ENCODE measurements at regions not wholly inside any gene's neighbourhood (a gene's known extent, or its start where the extent isn't known, plus 50 kb on each side); places are given as distances from the start of the nearest gene placed in this dataset.

GRCh38 chr18:46297124-46297523 is 192.9 kb downstream of the HAUS1 start:
- DNase-seq, result no peak

- DNase-seq, result no peak
These were observed 193.4 kb downstream of the HAUS1 start for GRCh38 chr18:46297621-46298020.

DNA sequence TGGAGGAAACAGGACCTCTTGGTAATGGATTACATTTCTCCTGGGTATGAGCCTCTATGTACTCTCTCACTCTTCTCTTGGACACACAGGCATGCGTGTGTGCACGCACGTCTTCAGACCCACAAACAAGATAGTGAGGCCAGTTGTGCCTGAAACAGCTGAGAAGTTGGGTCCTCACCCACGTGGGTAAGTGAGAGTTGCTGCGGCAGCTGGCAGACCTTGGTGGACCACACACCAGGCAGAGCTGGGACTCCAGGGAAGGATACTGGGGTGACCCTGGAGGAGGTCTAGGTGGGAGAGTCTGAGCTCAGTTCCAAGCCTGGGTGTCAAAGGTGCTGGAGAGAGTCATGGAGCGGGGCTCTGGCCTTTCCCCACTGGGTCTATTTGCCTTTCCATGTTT is 194.3 kb downstream of the HAUS1 start:
- DNase-seq, result no peak

DNA sequence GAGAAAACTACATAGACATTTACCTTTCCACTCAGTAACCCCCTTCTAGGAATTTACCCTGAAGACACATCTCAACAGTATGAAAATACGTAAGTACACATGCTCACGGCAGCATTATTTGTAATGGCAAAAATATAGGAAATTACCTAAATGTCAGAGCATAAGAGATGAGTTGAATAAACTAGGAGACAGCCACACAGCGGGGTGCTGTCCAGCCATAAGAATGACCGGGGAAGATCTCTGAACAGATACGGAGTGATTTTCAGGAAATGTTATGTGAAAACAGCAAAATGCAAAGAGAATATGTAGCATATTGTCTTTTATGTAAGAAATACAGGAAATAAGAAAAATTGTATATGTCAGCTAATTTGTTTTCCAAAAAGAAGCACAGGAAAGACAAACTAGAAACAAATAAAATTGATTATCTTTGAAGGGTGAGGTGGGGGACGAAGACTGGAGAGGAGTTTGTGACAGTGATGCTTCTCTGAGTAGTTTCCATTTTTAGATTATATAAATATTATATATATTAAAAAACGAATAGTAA is 195.4 kb downstream of the HAUS1 start:
- DNase-seq, result no peak

DNA sequence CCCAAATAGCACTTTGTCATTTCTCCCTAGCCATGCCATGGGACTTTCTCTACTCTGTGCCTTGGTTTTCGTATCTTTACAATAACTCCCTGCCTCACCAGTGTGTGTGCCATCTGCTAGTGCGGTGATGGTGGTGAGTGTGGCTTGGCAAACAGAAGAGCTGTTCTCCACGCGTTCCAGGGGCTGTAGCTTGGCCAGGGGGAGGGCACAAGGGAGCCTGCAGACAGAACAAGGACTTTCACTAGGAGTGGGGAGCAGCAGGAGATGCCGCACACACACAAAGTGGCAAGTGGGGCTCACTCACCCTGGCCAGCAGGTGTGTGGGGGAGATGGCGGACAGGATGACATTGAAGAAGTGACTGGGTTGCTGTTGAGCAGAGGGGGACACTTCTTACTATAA is 196.9 kb downstream of the HAUS1 start:
- DNase-seq, result no peak

- DNase-seq, result no peak
These were observed 197.4 kb downstream of the HAUS1 start for GRCh38 chr18:46301571-46301970.

DNA sequence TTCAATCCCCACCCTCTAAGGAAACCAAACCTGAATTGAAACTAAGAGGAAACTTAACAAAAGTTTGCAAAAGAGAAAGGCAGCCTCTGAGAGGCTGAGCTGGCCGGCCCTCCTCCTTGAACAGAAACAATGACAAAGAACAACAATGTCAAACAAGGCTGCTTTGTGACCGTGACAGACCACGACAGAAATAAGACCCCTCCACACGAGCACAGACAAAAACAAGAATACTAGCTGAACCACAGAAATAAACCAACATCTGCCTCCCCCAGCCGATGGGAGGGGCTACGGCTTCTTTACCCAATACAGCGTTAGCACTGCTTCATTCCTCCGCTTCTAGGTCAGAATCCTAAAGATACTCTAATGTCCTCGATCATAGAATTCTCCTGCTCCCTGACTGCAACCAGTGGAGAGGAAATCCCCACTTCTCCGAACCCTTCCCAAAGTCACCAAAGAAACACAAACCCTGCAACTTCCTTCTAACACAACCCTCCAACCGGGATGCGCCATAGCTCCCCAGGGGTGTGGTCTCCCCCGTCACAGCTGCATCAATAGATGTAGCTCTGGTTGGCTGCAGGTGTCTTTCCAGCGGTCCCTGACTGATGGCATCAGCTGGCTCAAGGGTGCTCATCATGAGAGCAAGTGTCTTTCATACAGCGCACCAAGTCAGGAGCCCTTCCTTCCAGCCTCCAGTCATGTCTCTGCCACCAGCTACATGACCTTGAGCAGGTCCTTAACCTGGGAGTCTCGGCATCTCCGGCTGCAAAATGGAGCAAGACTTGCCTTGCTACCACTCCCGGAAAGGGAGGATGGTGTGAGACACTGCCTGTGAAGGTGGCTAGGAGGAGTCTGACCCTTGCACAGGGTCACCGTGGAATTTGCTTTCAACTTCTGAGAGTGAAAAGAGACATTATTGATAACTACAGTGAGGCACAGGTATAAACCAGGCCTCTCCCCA is 198.6 kb downstream of the HAUS1 start:
- DNase-seq, result no peak

DNA sequence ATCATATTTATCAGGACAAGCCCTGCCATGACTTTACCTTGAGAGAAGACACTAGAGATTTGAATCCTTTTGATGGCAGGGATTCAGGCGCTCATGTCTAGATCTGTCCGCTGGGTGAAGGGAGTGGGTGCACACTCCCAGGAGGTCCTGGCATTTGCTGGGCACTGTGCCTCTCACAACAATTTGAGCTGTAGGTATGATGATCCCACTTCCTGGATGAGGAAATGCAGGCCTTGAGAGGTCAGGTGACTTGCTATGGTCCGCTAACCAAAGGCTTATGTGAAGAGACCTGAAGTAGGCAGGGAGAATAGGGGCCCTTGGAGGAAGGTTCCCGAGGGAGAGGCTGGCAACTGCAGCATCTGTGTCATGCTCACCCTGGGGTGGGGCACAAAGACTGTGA is 206.1 kb downstream of the HAUS1 start:
- DNase-seq, result no peak

GRCh38 chr18:46310675-46311345 is 206.6 kb downstream of the HAUS1 start:
- DNase-seq, result no peak

GRCh38 chr18:46311491-46311890 is 207.3 kb downstream of the HAUS1 start:
- DNase-seq, result no peak

DNA sequence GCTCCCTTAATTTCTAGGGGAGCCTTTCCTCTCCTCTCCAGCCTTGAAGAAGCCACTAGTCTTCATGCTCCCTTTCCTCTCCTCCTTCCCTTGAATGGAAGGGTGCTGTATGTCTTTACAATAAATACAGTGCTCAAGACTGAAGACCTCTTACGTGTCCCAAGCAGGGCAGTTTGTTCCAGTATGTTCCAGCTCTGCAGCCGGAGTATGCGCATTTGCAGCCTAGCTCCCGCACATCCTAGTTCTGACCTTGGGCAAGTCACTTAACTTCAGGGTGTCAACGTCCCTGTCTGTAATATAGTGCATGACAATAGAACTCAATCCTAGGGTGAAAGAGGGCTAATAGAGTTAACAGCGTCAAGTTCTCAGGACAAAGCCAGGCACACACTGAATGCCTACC is 208.0 kb downstream of the HAUS1 start:
- no peak for DNase-seq

DNA sequence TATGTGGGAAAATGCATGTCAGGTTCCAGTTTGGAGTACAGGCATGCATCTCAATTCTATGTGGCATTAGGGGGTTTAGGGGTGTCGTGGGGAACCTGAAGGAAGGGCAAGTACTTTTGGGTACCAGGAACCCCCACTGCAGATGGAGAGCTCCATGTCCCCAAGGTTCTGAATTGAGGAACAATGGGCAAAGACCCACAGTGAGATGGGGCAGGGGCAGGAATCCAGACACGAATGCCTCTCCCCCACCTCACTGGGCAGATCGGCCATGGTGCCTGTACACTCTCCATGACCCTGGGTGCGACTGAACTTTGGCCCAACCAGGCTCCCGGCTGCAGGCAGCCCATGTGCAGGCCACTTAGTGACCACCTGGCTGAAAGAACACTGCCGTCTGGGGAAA is 209.3 kb downstream of the HAUS1 start:
- DNase-seq, result no peak

DNA sequence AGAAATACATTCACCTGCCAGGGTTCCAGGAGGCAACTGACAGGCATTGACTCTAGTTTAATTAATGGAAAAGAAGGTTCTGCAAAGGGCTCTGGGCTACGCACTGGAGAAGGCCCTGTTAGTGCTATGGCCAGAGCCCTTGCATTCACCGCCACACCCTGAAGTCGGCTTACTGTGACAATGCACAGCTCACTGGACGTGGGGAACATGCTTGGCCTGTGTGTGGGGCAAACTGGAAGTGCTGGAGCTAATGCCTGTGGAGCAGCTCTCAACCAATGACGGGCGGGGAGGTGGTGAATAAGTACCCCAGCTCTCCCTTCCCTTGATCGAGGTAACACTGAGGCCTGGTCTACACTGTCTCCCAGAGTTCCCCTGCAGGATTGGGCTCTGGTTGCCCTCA is 209.8 kb downstream of the HAUS1 start:
- no peak for DNase-seq

- DNase-seq, result no peak
These were observed 211.0 kb downstream of the HAUS1 start for GRCh38 chr18:46315161-46315560.

DNA sequence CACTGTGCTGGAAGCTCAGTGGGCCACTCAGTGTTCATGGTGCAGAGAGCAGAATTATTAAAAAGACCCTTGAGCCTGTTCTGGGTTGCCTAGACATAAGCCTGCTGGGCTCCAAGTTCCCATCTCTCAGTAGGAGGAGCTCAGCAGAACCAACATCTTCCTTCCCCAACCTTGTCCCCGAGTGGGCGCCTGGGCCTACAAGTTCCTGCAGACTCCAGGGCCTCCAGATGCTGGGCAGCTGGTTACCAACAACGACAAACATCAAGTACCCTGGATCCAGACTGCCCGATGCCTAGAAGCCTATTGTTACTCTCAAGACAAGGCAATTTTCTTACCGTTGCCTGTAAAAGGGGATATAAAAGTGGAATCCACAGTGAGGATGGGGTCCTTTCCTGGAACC is 214.2 kb downstream of the HAUS1 start:
- no peak for DNase-seq

DNA sequence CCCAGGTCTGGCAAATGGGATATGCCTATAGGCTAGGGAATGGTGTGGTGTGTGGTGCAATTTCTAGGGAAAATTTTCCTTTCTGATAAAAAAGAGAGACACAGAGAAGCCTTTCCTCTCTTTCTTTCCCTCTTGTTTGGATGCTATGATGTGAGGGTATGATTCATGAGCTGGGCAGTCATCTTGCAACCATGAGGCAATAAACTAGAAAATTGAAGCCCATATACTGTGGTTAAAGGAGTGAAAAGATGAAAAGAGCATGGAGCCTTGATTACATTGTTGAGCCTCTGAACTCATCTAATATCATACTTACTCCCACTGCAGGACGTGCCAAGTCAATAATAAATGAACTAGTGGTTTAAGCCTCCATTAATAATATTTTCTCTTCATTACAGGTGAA is 215.6 kb downstream of the HAUS1 start:
- no peak for DNase-seq

DNA sequence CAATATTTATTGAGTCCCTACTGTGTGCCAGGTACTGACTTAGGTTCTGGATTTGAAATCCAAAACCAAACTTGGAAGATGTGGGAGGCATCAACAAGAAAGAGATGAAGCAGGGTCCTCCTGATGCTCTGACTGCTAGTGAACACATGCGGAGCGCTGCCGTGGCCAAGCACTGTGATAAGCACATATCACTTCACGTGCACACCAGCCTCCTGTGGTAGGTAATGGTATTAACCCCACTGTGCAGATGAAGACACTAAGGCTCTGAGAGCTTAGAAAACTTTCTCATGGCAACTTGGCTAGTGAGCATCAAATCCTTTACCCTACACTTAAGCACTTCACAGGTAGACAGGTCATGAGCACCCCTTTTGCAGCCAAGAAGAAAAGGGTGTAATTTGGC is 216.1 kb downstream of the HAUS1 start:
- DNase-seq, result no peak

GRCh38 chr18:46320928-46321711 is 216.9 kb downstream of the HAUS1 start:
- no peak for DNase-seq

- DNase-seq, result no peak
These were observed 217.8 kb downstream of the HAUS1 start for GRCh38 chr18:46321955-46322354.

DNA sequence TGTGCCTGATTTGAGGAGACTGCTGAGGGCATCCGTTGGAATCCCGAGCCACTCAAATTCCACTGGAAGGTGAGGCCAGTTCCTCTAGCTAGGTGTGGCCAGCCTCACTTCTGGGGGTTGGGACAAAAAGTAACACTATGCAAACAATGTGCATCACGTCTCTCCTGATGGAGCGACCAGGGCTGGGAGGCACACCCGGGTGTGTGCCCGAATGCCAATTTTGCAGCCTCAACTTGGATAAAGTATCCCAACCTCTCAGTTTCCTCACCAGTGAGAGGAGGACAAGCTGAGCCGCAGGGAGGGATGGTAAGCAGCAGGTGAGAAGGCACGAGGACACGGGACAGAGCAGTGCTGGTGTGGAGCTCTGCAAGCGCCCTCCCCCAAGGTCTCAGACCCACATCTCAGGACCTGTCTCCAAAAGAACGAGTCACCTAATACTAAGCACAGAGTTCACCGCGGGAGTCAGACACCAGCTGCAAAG is 218.3 kb downstream of the HAUS1 start:
- no peak for DNase-seq

DNA sequence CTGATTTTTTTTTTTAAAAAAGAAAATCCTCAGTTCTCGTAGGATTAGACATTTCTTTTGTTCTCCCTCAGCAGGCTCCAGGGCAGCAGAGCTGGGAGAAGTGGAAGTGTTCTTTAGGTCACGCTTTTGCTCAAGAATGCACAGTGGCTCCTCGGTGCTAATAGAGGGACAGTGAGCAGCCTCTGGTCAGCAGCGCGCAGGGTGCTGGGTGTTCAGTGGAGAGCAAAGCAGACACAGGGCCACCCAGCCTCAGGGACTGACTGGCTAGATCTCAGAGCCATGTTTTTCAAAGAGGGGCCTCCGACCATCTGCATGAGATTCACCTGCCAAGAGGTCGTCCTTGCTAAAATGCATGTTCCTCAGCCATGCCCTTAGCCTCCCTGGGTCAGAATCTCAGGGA is 218.8 kb downstream of the HAUS1 start:
- DNase-seq, result no peak

GRCh38 chr18:46324087-46324955 is 220.1 kb downstream of the HAUS1 start:
- no peak for DNase-seq

All from NCI-H446 treated with DMSO at 0.1 percent for 48 hours (cell line).